ENCODE measurements at regions not wholly inside any gene's neighbourhood (a gene's known extent, or its start where the extent isn't known, plus 50 kb on each side); places are given as distances from the start of the nearest gene placed in this dataset.

- BruUV-seq (replicated peaks) = no TSS peak
- Histone ChIP-seq H3K9ac (ENCODE audit: control insufficient read depth, insufficient read depth, low read length) (no peak overlapping the region), H3K79me2 (ENCODE audit: control insufficient read depth, insufficient read depth, low read length) (no peaks in the 10 kb centered on the region), H3K4me1 (ENCODE audit: control insufficient read depth, insufficient read depth, low read length) (no peaks in the 10 kb centered on the region), H3K4me3 (no peak overlapping the region), H2AFZ (ENCODE audit: control insufficient read depth, low read depth, low read length) (no peak overlapping the region), H3K27ac (ENCODE audit: control insufficient read depth, insufficient read depth) (no peak overlapping the region), H3K27me3 (replicated peaks in 1 of 2; ENCODE audit: control insufficient read depth in 2 of 2, insufficient read depth in 2 of 2, low read length in 1 of 2) (no peaks in the 10 kb centered on the region), H3K4me2 (ENCODE audit: control insufficient read depth, insufficient read depth) (no peak overlapping the region), H3K9me3 (replicated peaks; ENCODE audit: control insufficient read depth, insufficient read depth, low read length) (no peaks in the 10 kb centered on the region), H4K20me1 (ENCODE audit: control insufficient read depth, insufficient read depth) (no peaks in the 10 kb centered on the region), H3K36me3 (ENCODE audit: control insufficient read depth in 2 of 2, insufficient read depth in 2 of 2, low read length in 1 of 2) (no peaks in the 10 kb centered on the region)
- no peak for FAIRE-seq
- SMC1A ChIA-PET (ENCODE audit: uncharacterized antibody, unreplicated experiment) = no interaction called here
- DNase-seq (ENCODE audit: low read depth, low spot score) = no peak
- CTCF ChIA-PET = no interaction called here
- ATAC-seq = no peak; the same call in 2 of the 3 replicates
- POLR2A ChIA-PET = no interaction called here
- in situ Hi-C loops (cut with MboI) = no loop called here
- RAD21 ChIA-PET (ENCODE audit: unreplicated experiment) = no interaction called here
- intact Hi-C loops (cut with micrococcal nuclease; ENCODE audit: unreplicated experiment) = no loop called here
- TF ChIP-seq ATF2 (IDR thresholded peaks at IDR 0.05; ENCODE audit: low read length) (no peak), EP300 (IDR thresholded peaks at IDR 0.05; ENCODE audit: borderline replicate concordance in 1 of 2, control insufficient read depth in 1 of 2, low read depth in 2 of 2, low read length in 2 of 2) (no peak), ATF7 (IDR thresholded peaks at IDR 0.05; ENCODE audit: low read depth) (no peak), ZZZ3 (IDR thresholded peaks at IDR 0.05; ENCODE audit: control insufficient read depth, insufficient read length, low read depth) (no peak), MEF2A (IDR thresholded peaks at IDR 0.05; ENCODE audit: insufficient read depth, low read depth, low read length) (no peak), USF1 (IDR thresholded peaks at IDR 0.05; ENCODE audit: borderline replicate concordance, extremely low read length, insufficient read depth, low read depth, low read length) (no peak), PRDM15 (CRISPR knock-in tag; IDR thresholded peaks at IDR 0.05) (no peak), ZSCAN29 (IDR thresholded peaks at IDR 0.05) (no peak), LARP7 (IDR thresholded peaks at IDR 0.05) (no peak), ZBTB33 (IDR thresholded peaks at IDR 0.05) (no peak), MAX (IDR thresholded peaks at IDR 0.05; ENCODE audit: low read depth, low read length) (no peak), SMAD1 (IDR thresholded peaks at IDR 0.05; ENCODE audit: low read depth, partially characterized antibody) (no peak), SRF (IDR thresholded peaks at IDR 0.05; ENCODE audit: low read depth in 2 of 2, low read length in 2 of 2) (no peak), ELK1 (IDR thresholded peaks at IDR 0.05; ENCODE audit: low read depth, low read length) (no peak)
Measured at GRCh38 chr13:65582160-65582559, 1648.0 kb downstream of the PCDH9 start.
